ENCODE measurements at regions not wholly inside any gene's neighbourhood (a gene's known extent, or its start where the extent isn't known, plus 50 kb on each side); places are given as distances from the start of the nearest gene placed in this dataset.

DNA sequence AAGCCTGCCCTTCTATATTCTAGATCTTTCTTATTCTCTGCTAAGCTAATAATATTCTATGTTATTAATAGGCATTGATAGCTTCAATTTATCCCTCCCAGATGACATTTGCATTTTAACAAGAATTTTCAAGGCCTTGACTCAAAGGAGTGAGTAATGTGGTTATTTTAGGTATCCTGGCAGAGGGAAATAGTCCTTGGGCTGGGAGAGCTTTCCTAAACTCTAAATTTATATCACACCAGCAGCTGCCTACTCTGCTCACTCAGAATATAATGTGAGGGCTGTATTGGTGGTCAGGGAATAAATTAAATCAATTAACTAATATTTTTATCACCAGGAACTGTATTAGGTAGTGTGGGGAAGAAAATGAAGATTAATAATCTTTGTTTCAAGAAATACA lies 74.8 kb upstream of the ADAM23 start:
- Histone ChIP-seq H3K4me1 (ENCODE audit: insufficient read depth, poor library complexity, severe bottlenecking) (no peaks in the 10 kb centered on the region), H3K9me3 (ENCODE audit: severe bottlenecking) (no peaks in the 10 kb centered on the region), H3K27ac (ENCODE audit: poor library complexity, severe bottlenecking) (no peak overlapping the region), H3K27me3 (ENCODE audit: insufficient read depth, poor library complexity, severe bottlenecking) (no peaks in the 10 kb centered on the region), H3K36me3 (ENCODE audit: low read depth) (no peaks in the 10 kb centered on the region), H3K4me3 (ENCODE audit: severe bottlenecking) (no peak overlapping the region)
- TF ChIP-seq, protein P1, sequence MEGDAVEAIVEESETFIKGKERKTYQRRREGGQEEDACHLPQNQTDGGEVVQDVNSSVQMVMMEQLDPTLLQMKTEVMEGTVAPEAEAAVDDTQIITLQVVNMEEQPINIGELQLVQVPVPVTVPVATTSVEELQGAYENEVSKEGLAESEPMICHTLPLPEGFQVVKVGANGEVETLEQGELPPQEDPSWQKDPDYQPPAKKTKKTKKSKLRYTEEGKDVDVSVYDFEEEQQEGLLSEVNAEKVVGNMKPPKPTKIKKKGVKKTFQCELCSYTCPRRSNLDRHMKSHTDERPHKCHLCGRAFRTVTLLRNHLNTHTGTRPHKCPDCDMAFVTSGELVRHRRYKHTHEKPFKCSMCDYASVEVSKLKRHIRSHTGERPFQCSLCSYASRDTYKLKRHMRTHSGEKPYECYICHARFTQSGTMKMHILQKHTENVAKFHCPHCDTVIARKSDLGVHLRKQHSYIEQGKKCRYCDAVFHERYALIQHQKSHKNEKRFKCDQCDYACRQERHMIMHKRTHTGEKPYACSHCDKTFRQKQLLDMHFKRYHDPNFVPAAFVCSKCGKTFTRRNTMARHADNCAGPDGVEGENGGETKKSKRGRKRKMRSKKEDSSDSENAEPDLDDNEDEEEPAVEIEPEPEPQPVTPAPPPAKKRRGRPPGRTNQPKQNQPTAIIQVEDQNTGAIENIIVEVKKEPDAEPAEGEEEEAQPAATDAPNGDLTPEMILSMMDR (IDR thresholded peaks at IDR 0.05; ENCODE audit: poor library complexity, severe bottlenecking): no peak
- no peak for ATAC-seq (ENCODE audit: low read depth)
- DNase-seq (ENCODE audit: low spot score): no peak

DNA sequence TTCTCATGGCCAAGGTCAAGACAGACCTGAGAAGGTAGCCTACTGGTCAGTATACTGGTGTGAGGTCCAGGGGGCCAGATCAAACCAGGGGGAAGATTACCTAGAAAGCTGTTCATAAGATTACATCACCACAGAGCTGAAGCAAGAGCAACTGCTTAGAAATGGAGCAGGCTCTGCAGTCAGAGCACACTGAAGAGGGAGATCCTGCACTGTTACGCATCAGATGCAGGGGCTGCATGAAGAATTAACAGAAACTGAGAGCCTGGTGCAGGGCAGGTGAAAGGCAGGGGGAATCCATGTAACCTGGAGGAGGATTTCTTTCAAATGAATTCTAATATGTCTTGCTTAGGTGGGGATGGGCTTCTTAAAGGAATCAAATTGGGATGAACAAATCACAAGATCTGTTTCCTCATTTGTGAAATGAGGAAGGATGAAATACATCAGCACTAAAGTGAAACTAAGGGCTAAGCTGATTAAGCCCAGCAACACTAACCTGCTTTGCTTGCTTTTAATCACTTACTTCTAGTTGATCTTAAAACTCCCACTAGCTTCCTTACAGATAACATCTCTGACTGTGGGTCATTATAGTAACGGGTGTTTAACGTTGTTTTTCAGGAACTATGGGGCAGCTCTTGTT lies 74.3 kb upstream of the ADAM23 start:
- H3K27ac ChIP-seq (ENCODE audit: poor library complexity, severe bottlenecking): no peak overlapping the region
- DNase-seq (ENCODE audit: low spot score): no peak
- TF ChIP-seq, protein P1 (IDR thresholded peaks at IDR 0.05; ENCODE audit: poor library complexity, severe bottlenecking): no peak
- H3K4me3 ChIP-seq (ENCODE audit: severe bottlenecking): no peak overlapping the region
- no peak for ATAC-seq (ENCODE audit: low read depth)
- no peaks in the 10 kb centered on the region for H3K36me3 ChIP-seq (ENCODE audit: low read depth)
- H3K27me3 ChIP-seq (ENCODE audit: insufficient read depth, poor library complexity, severe bottlenecking): no peaks in the 10 kb centered on the region
- H3K9me3 ChIP-seq (ENCODE audit: severe bottlenecking): no peaks in the 10 kb centered on the region
- no peaks in the 10 kb centered on the region for H3K4me1 ChIP-seq (ENCODE audit: insufficient read depth, poor library complexity, severe bottlenecking)

DNA sequence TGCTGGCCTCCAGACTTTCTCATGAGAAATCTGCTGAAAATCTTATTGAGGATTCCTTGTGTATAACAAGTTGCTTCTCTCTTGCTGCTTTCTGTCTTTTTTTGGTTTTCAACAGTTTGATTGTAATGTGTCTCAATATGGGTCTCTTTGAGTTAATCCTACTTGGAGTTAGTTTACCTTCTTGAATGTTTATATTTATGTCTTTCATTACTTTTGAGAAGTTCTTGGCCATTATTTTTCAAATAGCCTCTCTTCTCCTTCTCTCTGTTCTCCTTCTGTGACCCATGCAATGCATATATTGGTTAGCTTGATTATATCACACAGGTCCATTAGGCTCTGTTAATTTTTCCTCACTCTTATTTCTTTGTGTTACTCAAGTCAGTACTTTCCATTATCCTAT lies 67.4 kb upstream of the ADAM23 start:
- ATAC-seq (ENCODE audit: low read depth): no peak
- Histone ChIP-seq H3K36me3 (ENCODE audit: low read depth) (no peaks in the 10 kb centered on the region), H3K27me3 (ENCODE audit: insufficient read depth, poor library complexity, severe bottlenecking) (no peaks in the 10 kb centered on the region), H3K9me3 (ENCODE audit: severe bottlenecking) (no peaks in the 10 kb centered on the region), H3K4me3 (ENCODE audit: severe bottlenecking) (no peak overlapping the region), H3K4me1 (ENCODE audit: insufficient read depth, poor library complexity, severe bottlenecking) (no peaks in the 10 kb centered on the region), H3K27ac (ENCODE audit: poor library complexity, severe bottlenecking) (no peak overlapping the region)
- DNase-seq (ENCODE audit: low spot score): no peak
- TF ChIP-seq, protein P1 (IDR thresholded peaks at IDR 0.05; ENCODE audit: poor library complexity, severe bottlenecking): no peak

DNA sequence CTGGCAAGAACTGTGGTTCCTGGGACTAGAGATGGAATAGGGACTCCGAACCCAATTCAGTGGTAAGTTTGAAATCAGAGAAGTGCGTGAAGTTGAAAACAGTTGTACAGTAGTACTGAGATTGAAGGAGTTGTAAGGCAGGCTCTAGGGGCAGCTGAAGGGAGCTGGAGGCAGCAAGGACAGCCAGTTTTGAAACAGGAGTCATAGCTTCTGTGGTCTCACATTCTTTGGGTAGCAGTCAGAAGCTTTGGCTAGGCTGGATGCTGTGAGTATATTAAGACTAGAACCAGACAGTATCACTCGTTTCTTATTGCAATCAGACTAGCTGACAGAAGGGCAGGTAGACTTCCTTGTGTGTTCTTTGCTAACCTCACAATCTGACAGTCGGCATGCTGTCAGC lies 64.5 kb upstream of the ADAM23 start:
- no peak for DNase-seq (ENCODE audit: low spot score)
- no peak; the same call in 2 of the 3 replicates for ATAC-seq (ENCODE audit: low read depth)

DNA sequence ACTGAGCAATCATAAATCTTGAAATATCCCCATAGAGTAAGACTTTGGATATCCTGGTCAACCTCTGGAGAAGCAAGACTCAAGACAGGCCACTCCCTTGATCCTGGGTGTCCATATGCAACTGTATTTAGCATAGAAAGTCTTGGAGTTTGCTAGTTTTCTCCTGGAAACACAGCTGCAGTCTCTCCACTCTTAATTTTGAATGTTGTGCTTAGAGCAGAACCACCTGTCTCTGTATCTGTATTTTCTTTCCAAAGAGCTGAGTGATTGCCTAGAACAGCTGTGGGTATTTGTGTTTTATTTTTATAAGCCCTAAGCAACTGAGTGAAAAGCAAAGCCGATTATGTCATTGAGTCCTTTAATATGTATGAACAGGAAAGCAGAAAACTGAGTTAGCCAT lies 64.1 kb upstream of the ADAM23 start:
- Histone ChIP-seq H3K4me1 (ENCODE audit: insufficient read depth, poor library complexity, severe bottlenecking) (no peaks in the 10 kb centered on the region), H3K36me3 (ENCODE audit: low read depth) (no peaks in the 10 kb centered on the region), H3K27me3 (ENCODE audit: insufficient read depth, poor library complexity, severe bottlenecking) (no peaks in the 10 kb centered on the region), H3K27ac (ENCODE audit: poor library complexity, severe bottlenecking) (no peak overlapping the region), H3K4me3 (ENCODE audit: severe bottlenecking) (no peak overlapping the region), H3K9me3 (ENCODE audit: severe bottlenecking) (peaks cover 5% of the 10 kb centered on the region)
- DNase-seq (ENCODE audit: low spot score) (no peak), ATAC-seq (ENCODE audit: low read depth) (no peak)
- TF ChIP-seq, protein P1 (IDR thresholded peaks at IDR 0.05; ENCODE audit: poor library complexity, severe bottlenecking): no peak

More for the DNA sequence above, 64.5 kb upstream of the ADAM23 start:
- Histone ChIP-seq H3K36me3 (ENCODE audit: low read depth) (no peaks in the 10 kb centered on the region), H3K4me1 (ENCODE audit: insufficient read depth, poor library complexity, severe bottlenecking) (no peaks in the 10 kb centered on the region), H3K27ac (ENCODE audit: poor library complexity, severe bottlenecking) (no peak overlapping the region), H3K9me3 (ENCODE audit: severe bottlenecking) (peaks cover 1% of the 10 kb centered on the region), H3K27me3 (ENCODE audit: insufficient read depth, poor library complexity, severe bottlenecking) (no peaks in the 10 kb centered on the region), H3K4me3 (ENCODE audit: severe bottlenecking) (no peak overlapping the region)
- TF ChIP-seq, protein P1 (IDR thresholded peaks at IDR 0.05; ENCODE audit: poor library complexity, severe bottlenecking): no peak
